HG02610 (cell line): ENCODE measurements at regions not wholly inside any gene's neighbourhood (a gene's known extent, or its start where the extent isn't known, plus 50 kb on each side); places are given as distances from the start of the nearest gene placed in this dataset.
A peak's percentile ranks its signal among the peaks of the same experiment; 100 is the strongest.
"Not testable (repeated sequence)": the region's sequence is repeated elsewhere in the genome, so short reads cannot be mapped to it uniquely, and the experiment has no call there.

Source experiments
- ATAC-seq: cut with Tn5 transposase; IDR thresholded peaks from one replicate; pipeline ENCODE4 v1.9.1; 2021; ENCODE audit warnings: mild to moderate bottlenecking, moderate library complexity; ENCODE audit not compliant: unreplicated experiment

GRCh38 chr11:38924644-38925043, 2326.6 kb upstream of the RAG2 start:
- ATAC-seq, result no peak

- no peak for ATAC-seq
Observed at GRCh38 chr11:38900211-38900610, 2302.2 kb upstream of the RAG2 start.

DNA sequence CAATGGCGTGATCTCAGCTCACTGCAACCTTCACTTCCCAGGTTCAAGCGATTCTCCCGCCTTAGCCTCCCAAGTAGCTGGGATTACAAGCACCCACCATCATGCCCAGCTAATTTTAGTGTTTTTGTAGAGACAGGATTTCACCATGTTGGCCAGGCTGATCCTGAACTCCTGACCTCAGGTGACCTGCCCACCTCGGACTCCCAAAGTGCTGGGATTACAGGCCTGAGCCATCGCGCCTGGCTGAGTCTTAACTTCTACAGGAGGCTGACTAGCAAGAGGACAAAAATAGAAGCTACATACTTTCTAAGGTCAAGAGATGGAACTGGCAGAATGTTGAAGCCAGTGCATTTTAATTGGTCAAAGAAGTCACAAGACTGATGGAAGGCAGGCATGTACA, 2296.2 kb upstream of the RAG2 start:
- ATAC-seq, result not testable (repeated sequence)

GRCh38 chr11:38884145-38884865, 2286.3 kb upstream of the RAG2 start:
- no peak for ATAC-seq

DNA sequence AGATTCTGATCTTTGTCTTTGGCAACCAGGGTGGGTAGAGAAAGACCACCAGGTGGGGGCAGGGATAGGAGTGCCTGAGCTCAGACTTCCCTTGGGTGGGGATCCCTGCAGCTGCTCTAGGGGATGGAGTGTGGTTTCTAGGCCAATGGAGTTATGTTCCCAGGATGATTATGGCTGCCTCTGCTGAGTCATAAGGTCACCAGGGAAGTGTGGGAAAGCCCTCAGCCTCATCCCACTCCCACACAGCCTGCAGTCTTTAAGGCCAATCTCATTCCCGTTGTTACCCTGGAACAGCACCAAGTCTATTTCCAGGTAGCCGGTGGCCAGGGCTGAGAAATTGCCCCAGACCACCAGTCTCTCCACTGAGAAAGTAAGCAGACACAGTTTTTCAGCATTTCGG, 2269.3 kb upstream of the RAG2 start:
- ATAC-seq, result no peak

DNA sequence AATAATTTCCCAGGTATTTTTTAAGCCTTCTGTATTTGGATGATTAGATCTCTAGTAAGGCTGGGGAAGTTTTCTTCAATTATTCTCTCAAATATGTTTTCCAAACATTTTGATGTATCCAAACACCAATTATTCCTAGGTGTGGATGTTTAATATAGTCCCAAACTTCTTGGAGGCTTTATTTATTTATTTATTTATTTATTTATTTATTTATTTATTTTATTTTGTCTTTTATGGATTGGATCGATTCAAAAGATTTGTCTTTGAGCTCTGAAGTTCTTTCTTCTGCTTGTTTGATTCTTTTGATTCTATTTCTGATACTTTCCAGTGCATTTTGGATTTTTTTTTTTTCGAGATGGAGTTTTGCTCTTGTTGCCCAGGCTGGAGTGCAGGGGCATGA, 2267.9 kb upstream of the RAG2 start:
- no peak for ATAC-seq

DNA sequence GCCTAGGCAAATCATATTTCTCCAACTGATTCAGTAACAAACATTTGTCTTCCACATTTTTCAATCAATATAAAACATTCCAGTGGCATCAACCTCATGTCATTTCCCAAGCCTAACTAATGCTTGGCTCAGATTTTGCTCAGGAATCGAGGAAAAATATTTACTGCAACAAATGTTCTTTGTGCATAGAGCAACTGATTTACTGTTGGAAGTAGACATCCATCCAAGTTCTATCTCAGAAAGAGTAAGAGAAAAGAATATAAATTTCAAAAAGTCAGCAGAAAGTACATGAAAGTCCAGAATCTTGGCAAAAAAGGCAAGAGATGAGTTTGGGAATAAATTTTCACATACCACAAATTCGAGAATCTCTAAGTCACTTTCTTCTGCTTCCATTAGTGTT, 2245.0 kb upstream of the RAG2 start:
- ATAC-seq, result no peak

- no peak for ATAC-seq
Observed at GRCh38 chr11:38839071-38839470, 2241.0 kb upstream of the RAG2 start.

GRCh38 chr11:38835966-38836365, 2237.9 kb upstream of the RAG2 start:
- no peak for ATAC-seq

GRCh38 chr11:38824573-38824972, 2226.5 kb upstream of the RAG2 start:
- no peak for ATAC-seq

- not testable (repeated sequence) for ATAC-seq
Observed at GRCh38 chr11:38821786-38822185, 2223.8 kb upstream of the RAG2 start.

- no peak for ATAC-seq
Observed at GRCh38 chr11:38819981-38820380, 2221.9 kb upstream of the RAG2 start.

GRCh38 chr11:38818720-38819119, 2220.7 kb upstream of the RAG2 start:
- no peak for ATAC-seq

- ATAC-seq, result no peak
Observed at GRCh38 chr11:38814670-38815069, 2216.6 kb upstream of the RAG2 start.

DNA sequence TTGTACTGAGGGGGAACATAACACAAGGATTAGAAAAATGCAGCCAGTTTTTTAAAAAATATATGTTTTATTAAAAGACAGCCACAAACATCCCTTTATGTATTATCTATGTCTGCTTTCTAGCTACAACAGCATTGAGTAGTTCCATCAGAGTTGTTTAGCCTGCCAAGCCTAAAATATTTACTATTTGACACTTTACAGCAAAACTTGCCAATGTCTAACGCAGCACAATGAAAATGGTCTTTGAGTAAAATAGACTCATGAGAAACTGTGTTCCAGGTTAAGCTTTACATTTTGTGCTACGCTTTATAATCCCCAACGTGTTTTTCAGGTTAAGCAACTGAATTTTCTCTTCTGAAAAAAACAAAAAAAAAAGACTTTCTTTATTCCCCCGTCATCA, 2211.5 kb upstream of the RAG2 start:
- no peak for ATAC-seq

GRCh38 chr11:38796281-38796680, 2198.2 kb upstream of the RAG2 start:
- no peak for ATAC-seq

- ATAC-seq, result no peak
Observed at GRCh38 chr11:38795027-38795426, 2197.0 kb upstream of the RAG2 start.

- peak; percentile 85 for ATAC-seq
Observed at GRCh38 chr11:38791346-38791961, 2193.4 kb upstream of the RAG2 start.

DNA sequence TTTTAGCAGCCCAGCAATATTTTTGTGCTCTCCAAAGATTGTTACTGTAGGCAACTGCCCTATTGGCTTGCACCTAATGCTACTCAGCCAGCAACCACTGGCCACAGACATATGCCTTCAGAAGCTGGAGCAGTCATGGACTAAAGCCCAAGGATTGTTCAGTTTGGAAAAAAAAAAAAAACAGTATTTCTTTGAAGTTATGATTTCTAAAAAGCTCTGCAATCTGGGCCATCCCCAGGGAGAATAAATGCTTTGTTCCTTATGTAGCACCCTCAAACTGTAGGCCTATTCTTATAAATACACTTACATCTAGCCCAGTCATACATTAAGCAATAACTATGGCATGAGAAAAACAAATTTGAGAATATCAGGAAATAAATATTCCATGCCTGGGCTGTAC, 2190.5 kb upstream of the RAG2 start:
- ATAC-seq, result no peak

DNA sequence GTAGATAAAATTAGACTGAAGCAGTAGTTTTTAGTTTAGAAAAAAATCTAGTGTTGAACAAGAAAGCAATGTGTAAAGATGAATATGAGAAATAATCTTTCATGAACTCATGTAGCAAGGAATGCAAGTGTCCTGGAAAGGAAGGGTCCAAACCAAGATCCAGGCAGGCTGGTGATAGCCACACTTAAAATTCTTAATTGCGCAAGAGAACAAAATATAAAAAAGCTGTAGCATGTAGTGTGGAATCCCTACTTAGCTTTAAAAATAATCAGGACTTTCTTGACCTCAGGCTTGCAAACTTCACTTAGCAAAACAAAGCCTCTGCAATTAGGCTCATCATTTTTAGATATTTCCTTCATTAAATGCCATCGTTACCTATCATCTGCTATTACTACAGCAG, 2186.1 kb upstream of the RAG2 start:
- ATAC-seq, result no peak

DNA sequence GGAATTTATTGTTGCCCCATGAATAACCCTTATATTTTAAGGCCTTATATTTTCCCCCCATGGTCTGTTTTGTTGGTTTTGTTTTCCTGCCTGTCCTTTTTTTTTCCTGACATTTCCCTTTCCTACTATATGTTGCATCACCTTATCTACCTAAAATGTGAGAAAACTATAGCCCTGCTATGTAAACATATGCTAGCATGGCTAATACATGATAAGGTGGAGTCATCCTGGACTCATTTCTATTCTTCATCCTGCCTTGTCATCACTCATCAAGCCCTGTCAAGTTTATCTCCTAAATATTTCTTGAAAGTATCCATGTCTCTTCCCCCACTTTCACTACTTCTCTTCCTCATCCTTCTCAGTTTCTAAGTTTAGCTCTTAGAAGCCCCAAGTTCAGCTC, 2168.8 kb upstream of the RAG2 start:
- no peak for ATAC-seq

DNA sequence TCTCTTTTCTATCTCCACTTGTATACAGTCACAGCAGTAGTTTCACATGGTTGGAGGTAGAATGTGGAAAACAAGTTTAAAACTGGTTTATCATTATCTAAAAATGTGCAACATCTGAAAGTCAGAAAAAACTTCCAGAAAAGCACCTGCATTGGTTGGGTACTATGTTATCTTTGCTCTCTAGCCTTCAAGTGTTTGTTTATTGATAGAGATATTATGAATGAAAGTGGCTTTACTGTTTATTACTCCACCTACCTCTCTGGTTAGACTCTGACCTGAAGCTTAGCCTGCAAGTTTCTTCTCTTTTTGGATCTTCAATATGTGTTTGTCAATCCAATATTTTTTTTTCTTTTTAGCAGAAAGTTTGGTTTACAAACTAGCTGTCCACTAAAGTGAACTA, 2161.4 kb upstream of the RAG2 start:
- no peak for ATAC-seq

GRCh38 chr11:38756537-38756936, 2158.5 kb upstream of the RAG2 start:
- ATAC-seq, result no peak
